CD4-positive, alpha-beta T cell (primary cell): ENCODE measurements at regions not wholly inside any gene's neighbourhood (a gene's known extent, or its start where the extent isn't known, plus 50 kb on each side); places are given as distances from the start of the nearest gene placed in this dataset.
"Not testable (repeated sequence)": the region's sequence is repeated elsewhere in the genome, so short reads cannot be mapped to it uniquely, and the experiment has no call there.

Source experiments
- ATAC-seq: fragments of 200-7000 bp; cut with Tn5 transposase; one replicate; pipeline ENCODE4 v1.10.0; 2022; ENCODE audit warnings: mild to moderate bottlenecking; ENCODE audit not compliant: poor library complexity
- CTCF ChIA-PET: fragments of 350-600 bp; sonication (Branson Sonifier 250); formaldehyde crosslinking; loops from one replicate; lab custom pipeline; 2021; ENCODE audit warnings: antibody characterized with exemption, inconsistent platforms; lab: Charles Lee
- POLR2A ChIA-PET: fragments of 350-600 bp; sonication (Branson Sonifier 250); formaldehyde crosslinking; loops from one replicate; lab custom pipeline; 2021; ENCODE audit warnings: antibody characterized with exemption, inconsistent platforms; lab: Charles Lee
- DNase-seq, 14 experiments: peaks; one replicate each; pipeline ENCODE4 v3.0.0-alpha.2; 2013 to 2020; ENCODE audit warnings: mixed read lengths in 2 of 14
- H3K27ac ChIP-seq, 2 donors: one replicate each; pipeline versions ENCODE4 v1.5.1 to v1.7.0; 2013; ENCODE audit warnings: low read length in 2 of 2, low read depth in 1 of 2, mild to moderate bottlenecking in 1 of 2
- H3K27me3 ChIP-seq, 2 experiments: 1 replicate in 1 of 2; 2 replicates in 1 of 2; pipeline versions ENCODE4 v1.6.1 to v1.7.0; 2013; ENCODE audit warnings: low read length in 2 of 2, control low read depth in 1 of 2, mild to moderate bottlenecking in 1 of 2, moderate library complexity in 1 of 2; ENCODE audit not compliant: insufficient read depth in 2 of 2, control insufficient read depth in 1 of 2
- H3K36me3 ChIP-seq: one replicate; pipeline ENCODE4 v1.6.1; 2013; ENCODE audit warnings: low read length, control low read depth; ENCODE audit not compliant: insufficient read depth
- H3K4me1 ChIP-seq: one replicate; pipeline ENCODE4 v1.6.1; 2013; ENCODE audit warnings: low read length, control low read depth; ENCODE audit not compliant: insufficient read depth
- H3K4me3 ChIP-seq: one replicate; pipeline ENCODE4 v1.5.1; 2013; ENCODE audit warnings: mild to moderate bottlenecking, low read length, moderate library complexity
- H3K9me3 ChIP-seq, 2 experiments: 1 replicate in 1 of 2; 2 replicates in 1 of 2; pipeline versions ENCODE4 v1.6.1 to v1.7.0; 2013; ENCODE audit warnings: low read length in 2 of 2, mild to moderate bottlenecking in 2 of 2, control low read depth in 1 of 2, moderate library complexity in 1 of 2; ENCODE audit not compliant: control insufficient read depth in 1 of 2, insufficient read depth in 1 of 2
- H3K27ac Mint-ChIP-seq: one replicate; pipeline ENCODE4 v1.8.0; 2020; ENCODE audit warnings: mixed read lengths
- H3K27me3 Mint-ChIP-seq: one replicate; pipeline ENCODE4 v1.8.0; 2021; ENCODE audit warnings: mixed read lengths
- H3K36me3 Mint-ChIP-seq: one replicate; pipeline ENCODE4 v1.8.0; 2021; ENCODE audit warnings: low read depth, mixed read lengths
- H3K4me1 Mint-ChIP-seq: one replicate; pipeline ENCODE4 v1.8.0; 2021; ENCODE audit warnings: low read depth, mixed read lengths
- H3K4me3 Mint-ChIP-seq: one replicate; pipeline ENCODE4 v1.8.0; 2020; ENCODE audit warnings: mild to moderate bottlenecking, mixed read lengths
- H3K9me3 Mint-ChIP-seq: one replicate; pipeline ENCODE4 v1.8.0; 2020; ENCODE audit warnings: mixed read lengths
- intact Hi-C, 2 experiments: fragments of 100-400 bp; cut with DNase I in 1 of 2; cut with micrococcal nuclease in 1 of 2; formaldehyde crosslinking; loops; one replicate each; pipeline versions ENCODE4 v1.15.1 to v1.9.0; 2023 to 2025; cut with DNase I, micrococcal nuclease
- TF ChIP-seq, protein P1 (sequence below): fragments of 200-600 bp; IDR thresholded peaks from one replicate; pipeline ENCODE4 v1.8.0; 2022; ENCODE audit warnings: antibody characterized with exemption, mild to moderate bottlenecking

DNA sequence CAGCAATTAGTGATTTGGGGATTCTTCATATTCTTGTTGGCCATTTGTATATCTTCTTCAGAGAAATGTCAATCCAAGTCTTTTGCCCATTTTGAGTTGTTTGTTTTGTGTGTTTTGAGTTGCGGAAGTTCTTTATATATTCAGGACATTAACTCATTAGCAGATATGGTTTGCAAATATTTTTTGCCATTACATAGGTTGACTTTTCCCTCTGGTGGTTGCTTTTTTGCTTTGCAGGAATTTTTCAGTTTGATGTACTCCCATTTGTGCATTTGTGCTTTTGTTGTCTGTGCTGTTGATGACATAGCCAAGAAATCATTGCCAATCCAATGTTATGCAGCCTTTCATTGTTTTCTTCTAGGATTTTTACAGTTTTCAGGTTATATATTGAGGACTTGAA is 63.6 kb upstream of the DNAJC1 start:
- ATAC-seq (no peak), DNase-seq (peak in 1 of 14 experiments; percentile 5)
- Mint-ChIP-seq H3K27ac (no peak overlapping the region), H3K36me3 (peaks cover 4% of the 10 kb centered on the region), H3K4me1 (no peaks in the 10 kb centered on the region), H3K4me3 (no peak overlapping the region), H3K9me3 (peaks cover 11% of the 10 kb centered on the region), H3K27me3 (no peaks in the 10 kb centered on the region)
- no peak overlapping the region for H3K4me3 ChIP-seq
- TF ChIP-seq, protein P1, sequence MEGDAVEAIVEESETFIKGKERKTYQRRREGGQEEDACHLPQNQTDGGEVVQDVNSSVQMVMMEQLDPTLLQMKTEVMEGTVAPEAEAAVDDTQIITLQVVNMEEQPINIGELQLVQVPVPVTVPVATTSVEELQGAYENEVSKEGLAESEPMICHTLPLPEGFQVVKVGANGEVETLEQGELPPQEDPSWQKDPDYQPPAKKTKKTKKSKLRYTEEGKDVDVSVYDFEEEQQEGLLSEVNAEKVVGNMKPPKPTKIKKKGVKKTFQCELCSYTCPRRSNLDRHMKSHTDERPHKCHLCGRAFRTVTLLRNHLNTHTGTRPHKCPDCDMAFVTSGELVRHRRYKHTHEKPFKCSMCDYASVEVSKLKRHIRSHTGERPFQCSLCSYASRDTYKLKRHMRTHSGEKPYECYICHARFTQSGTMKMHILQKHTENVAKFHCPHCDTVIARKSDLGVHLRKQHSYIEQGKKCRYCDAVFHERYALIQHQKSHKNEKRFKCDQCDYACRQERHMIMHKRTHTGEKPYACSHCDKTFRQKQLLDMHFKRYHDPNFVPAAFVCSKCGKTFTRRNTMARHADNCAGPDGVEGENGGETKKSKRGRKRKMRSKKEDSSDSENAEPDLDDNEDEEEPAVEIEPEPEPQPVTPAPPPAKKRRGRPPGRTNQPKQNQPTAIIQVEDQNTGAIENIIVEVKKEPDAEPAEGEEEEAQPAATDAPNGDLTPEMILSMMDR, result no peak
- H3K9me3 ChIP-seq, result peaks cover 7 to 18% of the 10 kb centered on the region in 2 experiments
- no peaks in the 10 kb centered on the region for H3K4me1 ChIP-seq
- POLR2A ChIA-PET, result no interaction called here
- intact Hi-C loops, result no loop called here
- H3K27me3 ChIP-seq, result no peaks in the 10 kb centered on the region
- H3K27ac ChIP-seq, result no peak overlapping the region
- CTCF ChIA-PET, result no interaction called here
- no peaks in the 10 kb centered on the region for H3K36me3 ChIP-seq

DNA sequence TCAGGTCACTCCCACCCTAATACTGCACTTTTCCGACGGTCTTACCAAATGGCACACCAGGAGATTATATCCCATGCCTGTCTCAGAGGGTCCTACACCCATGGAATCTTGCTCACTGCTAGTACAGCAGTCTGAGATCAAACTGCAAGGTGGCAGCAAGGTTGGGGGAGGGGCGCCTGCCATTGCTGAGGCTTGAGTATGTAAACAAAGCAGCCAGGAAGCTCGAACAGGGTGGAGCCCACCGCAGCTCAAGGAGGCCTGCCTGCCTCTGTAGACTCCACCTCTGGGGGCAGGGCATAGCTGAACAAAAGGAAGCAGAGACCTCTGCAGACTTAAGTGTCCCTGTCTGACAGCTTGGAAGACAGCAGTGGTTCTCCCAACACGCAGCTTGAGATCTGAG is 57.5 kb upstream of the DNAJC1 start:
- H3K27me3 ChIP-seq, H3K36me3 ChIP-seq, H3K36me3 Mint-ChIP-seq, ATAC-seq, H3K27ac ChIP-seq, CTCF ChIA-PET, H3K4me3 ChIP-seq, H3K27ac Mint-ChIP-seq, intact Hi-C loops, H3K27me3 Mint-ChIP-seq, H3K9me3 Mint-ChIP-seq, H3K4me3 Mint-ChIP-seq: not testable (repeated sequence)
- H3K9me3 ChIP-seq, result peaks cover 0 to 14% of the 10 kb centered on the region in 2 experiments
- H3K4me1 ChIP-seq, result peaks cover 10% of the 10 kb centered on the region
- POLR2A ChIA-PET, result interaction anchor here (0.6 to 1.5 kb wide), 2 partner anchors 28 to 44 kb away, joined by 3 to 4 read pairs; no protein-coding TSS in a partner anchor
- H3K4me1 Mint-ChIP-seq, result peaks cover 17% of the 10 kb centered on the region
- peak in 9 of 14 experiments; percentile 4 to 66 (median 32) for DNase-seq

DNA sequence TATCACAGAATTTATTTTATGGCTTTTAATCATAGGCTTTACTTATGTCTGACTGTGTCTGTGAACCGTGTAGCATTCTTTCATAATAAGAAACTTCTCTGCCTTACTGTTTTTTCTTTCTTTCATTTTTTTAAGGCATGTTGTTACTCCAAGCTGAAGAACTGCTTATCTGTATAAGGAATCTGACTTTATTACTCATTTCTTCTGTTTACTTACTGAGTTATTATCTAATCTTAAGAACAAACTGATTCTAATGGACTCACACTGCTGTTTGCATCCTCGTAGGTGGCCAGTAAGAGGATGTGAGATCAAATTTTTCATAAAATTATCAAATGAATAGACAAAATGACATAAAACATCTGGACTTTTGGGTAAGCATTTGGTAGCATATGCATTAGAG is 54.7 kb upstream of the DNAJC1 start:
- no peak overlapping the region for H3K4me3 Mint-ChIP-seq
- Histone ChIP-seq H3K27me3 (no peaks in the 10 kb centered on the region), H3K4me1 (peaks cover 10% of the 10 kb centered on the region), H3K4me3 (no peak overlapping the region), H3K36me3 (no peaks in the 10 kb centered on the region), H3K27ac (no peak overlapping the region), H3K9me3 (peaks cover 0 to 14% of the 10 kb centered on the region in 2 experiments)
- DNase-seq (no peak), ATAC-seq (no peak)
- intact Hi-C loops, result no loop called here
- peaks cover 5% of the 10 kb centered on the region for H3K9me3 Mint-ChIP-seq
- no peak overlapping the region for H3K27ac Mint-ChIP-seq
- peaks cover 5% of the 10 kb centered on the region for H3K36me3 Mint-ChIP-seq
- peaks cover 17% of the 10 kb centered on the region for H3K4me1 Mint-ChIP-seq
- TF ChIP-seq, protein P1, result no peak
- no peaks in the 10 kb centered on the region for H3K27me3 Mint-ChIP-seq
- ChIA-PET POLR2A (no interaction called here), CTCF (no interaction called here)

DNA sequence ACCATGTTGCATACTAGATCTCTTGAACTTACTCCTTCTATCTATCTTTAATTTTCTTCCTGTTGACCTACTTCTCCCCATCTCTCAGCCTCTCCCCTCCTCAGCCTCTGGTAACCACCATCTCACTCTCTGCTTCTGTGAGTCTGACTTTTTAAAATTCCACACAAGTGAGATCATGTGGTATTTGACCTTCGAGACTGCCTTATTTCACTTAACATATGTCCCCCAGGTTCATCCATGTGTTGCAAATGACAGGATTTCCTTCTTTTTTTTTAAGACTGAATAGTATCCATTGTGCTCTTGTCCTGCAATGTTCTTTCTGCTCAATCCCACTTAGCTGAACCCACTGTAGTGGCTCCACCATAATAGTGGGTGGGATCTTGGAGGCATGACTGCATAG is 51.4 kb upstream of the DNAJC1 start:
- Histone ChIP-seq H3K4me1 (no peaks in the 10 kb centered on the region), H3K36me3 (no peaks in the 10 kb centered on the region), H3K9me3 (peaks cover 0 to 4% of the 10 kb centered on the region in 2 experiments), H3K27me3 (no peaks in the 10 kb centered on the region), H3K27ac (no peak overlapping the region), H3K4me3 (no peak overlapping the region)
- no peak for ATAC-seq
- intact Hi-C loops, result no loop called here
- TF ChIP-seq, protein P1, result no peak
- no peak for DNase-seq
- ChIA-PET POLR2A (no interaction called here), CTCF (no interaction called here)
- peaks cover 5% of the 10 kb centered on the region for H3K36me3 Mint-ChIP-seq
- no peak overlapping the region for H3K4me3 Mint-ChIP-seq
- H3K27ac Mint-ChIP-seq, result no peak overlapping the region
- peaks cover 7% of the 10 kb centered on the region for H3K4me1 Mint-ChIP-seq
- no peaks in the 10 kb centered on the region for H3K27me3 Mint-ChIP-seq
- H3K9me3 Mint-ChIP-seq, result peaks cover 5% of the 10 kb centered on the region
